ENCODE measurements at regions not wholly inside any gene's neighbourhood (a gene's known extent, or its start where the extent isn't known, plus 50 kb on each side); places are given as distances from the start of the nearest gene placed in this dataset.

DNA sequence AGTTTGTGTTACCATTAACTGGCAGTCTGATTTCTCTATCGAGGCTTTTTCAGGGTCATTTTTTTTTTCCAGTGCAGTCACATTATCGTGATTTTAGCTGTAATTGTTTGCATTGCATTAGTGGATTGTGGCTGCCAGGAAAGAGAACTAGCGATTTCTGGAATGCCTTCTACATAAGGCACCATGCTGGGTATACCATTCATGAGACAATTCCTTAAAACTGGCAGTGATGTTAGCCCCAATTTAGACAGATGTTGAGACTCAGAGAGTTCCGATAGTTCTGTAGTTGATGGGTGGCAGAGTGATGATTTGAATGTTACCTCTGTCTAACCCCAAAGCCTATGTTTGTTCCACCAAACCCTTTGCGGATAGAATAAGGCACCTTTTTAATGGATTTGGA, 175.4 kb upstream of the TENM3 start:
- TF ChIP-seq, protein P1, sequence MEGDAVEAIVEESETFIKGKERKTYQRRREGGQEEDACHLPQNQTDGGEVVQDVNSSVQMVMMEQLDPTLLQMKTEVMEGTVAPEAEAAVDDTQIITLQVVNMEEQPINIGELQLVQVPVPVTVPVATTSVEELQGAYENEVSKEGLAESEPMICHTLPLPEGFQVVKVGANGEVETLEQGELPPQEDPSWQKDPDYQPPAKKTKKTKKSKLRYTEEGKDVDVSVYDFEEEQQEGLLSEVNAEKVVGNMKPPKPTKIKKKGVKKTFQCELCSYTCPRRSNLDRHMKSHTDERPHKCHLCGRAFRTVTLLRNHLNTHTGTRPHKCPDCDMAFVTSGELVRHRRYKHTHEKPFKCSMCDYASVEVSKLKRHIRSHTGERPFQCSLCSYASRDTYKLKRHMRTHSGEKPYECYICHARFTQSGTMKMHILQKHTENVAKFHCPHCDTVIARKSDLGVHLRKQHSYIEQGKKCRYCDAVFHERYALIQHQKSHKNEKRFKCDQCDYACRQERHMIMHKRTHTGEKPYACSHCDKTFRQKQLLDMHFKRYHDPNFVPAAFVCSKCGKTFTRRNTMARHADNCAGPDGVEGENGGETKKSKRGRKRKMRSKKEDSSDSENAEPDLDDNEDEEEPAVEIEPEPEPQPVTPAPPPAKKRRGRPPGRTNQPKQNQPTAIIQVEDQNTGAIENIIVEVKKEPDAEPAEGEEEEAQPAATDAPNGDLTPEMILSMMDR (IDR thresholded peaks at IDR 0.05): no peak
- TF ChIP-seq POLR2A (IDR thresholded peaks at IDR 0.05): no peak
